Cerebellar cortex (tissue), 1 donor: ENCODE measurements at regions not wholly inside any gene's neighbourhood (a gene's known extent, or its start where the extent isn't known, plus 50 kb on each side); places are given as distances from the start of the nearest gene placed in this dataset.
"Not testable (repeated sequence)": the region's sequence is repeated elsewhere in the genome, so short reads cannot be mapped to it uniquely, and the experiment has no call there.

Experiments
- DNase-seq: peaks from one replicate; pipeline ENCODE4 v3.0.0-alpha.2; 2015; ENCODE audit warnings: low spot score

GRCh38 chr15:38002883-38003477, 68.5 kb downstream of the TMCO5A start:
- DNase-seq = peak; percentile 29

GRCh38 chr15:38004218-38004861, 69.9 kb downstream of the TMCO5A start:
- DNase-seq = no peak

- DNase-seq = no peak
Measured at GRCh38 chr15:38005953-38006808, 71.7 kb downstream of the TMCO5A start.

GRCh38 chr15:38010395-38010794, 76.0 kb downstream of the TMCO5A start:
- DNase-seq = no peak

GRCh38 chr15:38012894-38013293, 78.5 kb downstream of the TMCO5A start:
- no peak for DNase-seq

GRCh38 chr15:38017721-38018120, 83.3 kb downstream of the TMCO5A start:
- DNase-seq = no peak

GRCh38 chr15:38019066-38019465, 84.6 kb downstream of the TMCO5A start:
- DNase-seq = no peak

GRCh38 chr15:38021259-38021658, 86.8 kb downstream of the TMCO5A start:
- no peak for DNase-seq

GRCh38 chr15:38024293-38025091, 90.1 kb downstream of the TMCO5A start:
- no peak for DNase-seq

- not testable (repeated sequence) for DNase-seq
Measured at GRCh38 chr15:38025656-38026055, 91.2 kb downstream of the TMCO5A start.

- no peak for DNase-seq
Measured at GRCh38 chr15:38028869-38029268, 94.4 kb downstream of the TMCO5A start.

- DNase-seq = no peak
Measured at GRCh38 chr15:38029736-38030135, 95.3 kb downstream of the TMCO5A start.

- DNase-seq = no peak
Measured at GRCh38 chr15:38030609-38031008, 96.2 kb downstream of the TMCO5A start.

- DNase-seq = no peak
Measured at GRCh38 chr15:38035701-38036100, 101.3 kb downstream of the TMCO5A start.

- no peak for DNase-seq
Measured at GRCh38 chr15:38036790-38037338, 102.4 kb downstream of the TMCO5A start.

- no peak for DNase-seq
Measured at GRCh38 chr15:38038659-38039442, 104.4 kb downstream of the TMCO5A start.

GRCh38 chr15:38040615-38041014, 106.2 kb downstream of the TMCO5A start:
- no peak for DNase-seq

- DNase-seq = no peak
Measured at GRCh38 chr15:38041576-38041975, 107.1 kb downstream of the TMCO5A start.

GRCh38 chr15:38042211-38042610, 107.8 kb downstream of the TMCO5A start:
- no peak for DNase-seq

- DNase-seq = no peak
Measured at GRCh38 chr15:38042707-38043445, 108.4 kb downstream of the TMCO5A start.
